Activated CD8-positive, alpha-beta memory T cell treated with anti-CD3 and anti-CD28 coated beads for 48 hours (primary cell): ENCODE measurements at regions not wholly inside any gene's neighbourhood (a gene's known extent, or its start where the extent isn't known, plus 50 kb on each side); places are given as distances from the start of the nearest gene placed in this dataset.
"Not testable (repeated sequence)": the region's sequence is repeated elsewhere in the genome, so short reads cannot be mapped to it uniquely, and the experiment has no call there.

ENCODE experiments used
- DNase-seq, 3 experiments: peaks; one replicate each; pipeline ENCODE4 v3.0.0-alpha.2; 2020; ENCODE audit warnings: low read depth in 2 of 3, low spot score in 2 of 3

GRCh38 chr15:31178705-31179104 lies 77.2 kb upstream of the TRPM1 start:
- no peak for DNase-seq

GRCh38 chr15:31179693-31180092 lies 78.2 kb upstream of the TRPM1 start:
- DNase-seq: no peak

- DNase-seq: no peak
Observed at GRCh38 chr15:31193291-31193690, 91.8 kb upstream of the TRPM1 start.

GRCh38 chr15:31195871-31196270 lies 94.3 kb upstream of the TRPM1 start:
- no peak for DNase-seq

GRCh38 chr15:31197497-31198414 lies 96.2 kb upstream of the TRPM1 start:
- DNase-seq: peak in 2 of 3 experiments; percentile 19 to 40

- peak in 1 of 3 experiments; percentile 28 for DNase-seq
Observed at GRCh38 chr15:31200735-31201151, 99.2 kb upstream of the TRPM1 start.

- no peak for DNase-seq
Observed at GRCh38 chr15:31202953-31203352, 101.4 kb upstream of the TRPM1 start.

GRCh38 chr15:31203999-31204398 lies 102.5 kb upstream of the TRPM1 start:
- DNase-seq: no peak

- DNase-seq: no peak
Observed at GRCh38 chr15:31206386-31207181, 105.1 kb upstream of the TRPM1 start.

GRCh38 chr15:31207246-31207645 lies 105.7 kb upstream of the TRPM1 start:
- DNase-seq: no peak

- not testable (repeated sequence) for DNase-seq
Observed at GRCh38 chr15:31207861-31208260, 106.3 kb upstream of the TRPM1 start.

GRCh38 chr15:31208817-31209216 lies 107.3 kb upstream of the TRPM1 start:
- DNase-seq: no peak

GRCh38 chr15:31211353-31211752 lies 109.8 kb upstream of the TRPM1 start:
- no peak for DNase-seq

GRCh38 chr15:31212326-31213080 lies 111.0 kb upstream of the TRPM1 start:
- no peak for DNase-seq

- no peak for DNase-seq
Observed at GRCh38 chr15:31214158-31214863, 112.3 kb upstream of the KLF13 start.

- DNase-seq: no peak
Observed at GRCh38 chr15:31214864-31215489, 111.7 kb upstream of the KLF13 start.

- DNase-seq: peak; percentile 69 to 83 (median 71)
Observed at GRCh38 chr15:31215490-31216214, 111.0 kb upstream of the KLF13 start.

GRCh38 chr15:31216215-31216911 lies 110.3 kb upstream of the KLF13 start:
- peak in 2 of 3 experiments; percentile 16 to 18 for DNase-seq

- DNase-seq: no peak
Observed at GRCh38 chr15:31217067-31217466, 109.6 kb upstream of the KLF13 start.
